ENCODE measurements at regions not wholly inside any gene's neighbourhood (a gene's known extent, or its start where the extent isn't known, plus 50 kb on each side); places are given as distances from the start of the nearest gene placed in this dataset.
"Not testable (repeated sequence)": the region's sequence is repeated elsewhere in the genome, so short reads cannot be mapped to it uniquely, and the experiment has no call there.

- TF ChIP-seq, protein P1, sequence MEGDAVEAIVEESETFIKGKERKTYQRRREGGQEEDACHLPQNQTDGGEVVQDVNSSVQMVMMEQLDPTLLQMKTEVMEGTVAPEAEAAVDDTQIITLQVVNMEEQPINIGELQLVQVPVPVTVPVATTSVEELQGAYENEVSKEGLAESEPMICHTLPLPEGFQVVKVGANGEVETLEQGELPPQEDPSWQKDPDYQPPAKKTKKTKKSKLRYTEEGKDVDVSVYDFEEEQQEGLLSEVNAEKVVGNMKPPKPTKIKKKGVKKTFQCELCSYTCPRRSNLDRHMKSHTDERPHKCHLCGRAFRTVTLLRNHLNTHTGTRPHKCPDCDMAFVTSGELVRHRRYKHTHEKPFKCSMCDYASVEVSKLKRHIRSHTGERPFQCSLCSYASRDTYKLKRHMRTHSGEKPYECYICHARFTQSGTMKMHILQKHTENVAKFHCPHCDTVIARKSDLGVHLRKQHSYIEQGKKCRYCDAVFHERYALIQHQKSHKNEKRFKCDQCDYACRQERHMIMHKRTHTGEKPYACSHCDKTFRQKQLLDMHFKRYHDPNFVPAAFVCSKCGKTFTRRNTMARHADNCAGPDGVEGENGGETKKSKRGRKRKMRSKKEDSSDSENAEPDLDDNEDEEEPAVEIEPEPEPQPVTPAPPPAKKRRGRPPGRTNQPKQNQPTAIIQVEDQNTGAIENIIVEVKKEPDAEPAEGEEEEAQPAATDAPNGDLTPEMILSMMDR (IDR thresholded peaks at IDR 0.05): not testable (repeated sequence)
- not testable (repeated sequence) for TF ChIP-seq POLR2A (IDR thresholded peaks at IDR 0.05)
These were observed 77.5 kb downstream of the FAM47C start for GRCh38 chrX:37085699-37086098.

Measured in testis (tissue), 2 donors.